ENCODE measurements at regions not wholly inside any gene's neighbourhood (a gene's known extent, or its start where the extent isn't known, plus 50 kb on each side); places are given as distances from the start of the nearest gene placed in this dataset.

GRCh38 chr6:9517806-9518205 lies 897.1 kb downstream of the TFAP2A start:
- H3K27ac Mint-ChIP-seq, result no peak overlapping the region
- H3K4me1 Mint-ChIP-seq, result no peaks in the 10 kb centered on the region
- H3K9me3 Mint-ChIP-seq, result peaks cover 4 to 9% of the 10 kb centered on the region in 2 donors
- Histone ChIP-seq H3K27ac (ENCODE audit: low read length) (no peak overlapping the region), H3K4me3 (ENCODE audit: low read length) (no peak overlapping the region), H3K9me3 (ENCODE audit: control insufficient read depth, insufficient read depth, low read length) (no peaks in the 10 kb centered on the region), H3K36me3 (ENCODE audit: control insufficient read depth, insufficient read depth, low read length) (no peaks in the 10 kb centered on the region), H3K4me1 (ENCODE audit: control insufficient read depth, insufficient read depth, low read length) (no peaks in the 10 kb centered on the region), H3K27me3 (ENCODE audit: control insufficient read depth, insufficient read depth, low read length) (no peaks in the 10 kb centered on the region)
- WGBS (ENCODE audit: insufficient coverage), result 43% methylated on average over 1 of the region's 3 CpGs
- ATAC-seq (no peak), DNase-seq (no peak)
- intact Hi-C loops (cut with micrococcal nuclease), result no loop called here
- no peak overlapping the region for H3K4me3 Mint-ChIP-seq
- H3K36me3 Mint-ChIP-seq, result no peaks in the 10 kb centered on the region
- TF ChIP-seq, protein P1, sequence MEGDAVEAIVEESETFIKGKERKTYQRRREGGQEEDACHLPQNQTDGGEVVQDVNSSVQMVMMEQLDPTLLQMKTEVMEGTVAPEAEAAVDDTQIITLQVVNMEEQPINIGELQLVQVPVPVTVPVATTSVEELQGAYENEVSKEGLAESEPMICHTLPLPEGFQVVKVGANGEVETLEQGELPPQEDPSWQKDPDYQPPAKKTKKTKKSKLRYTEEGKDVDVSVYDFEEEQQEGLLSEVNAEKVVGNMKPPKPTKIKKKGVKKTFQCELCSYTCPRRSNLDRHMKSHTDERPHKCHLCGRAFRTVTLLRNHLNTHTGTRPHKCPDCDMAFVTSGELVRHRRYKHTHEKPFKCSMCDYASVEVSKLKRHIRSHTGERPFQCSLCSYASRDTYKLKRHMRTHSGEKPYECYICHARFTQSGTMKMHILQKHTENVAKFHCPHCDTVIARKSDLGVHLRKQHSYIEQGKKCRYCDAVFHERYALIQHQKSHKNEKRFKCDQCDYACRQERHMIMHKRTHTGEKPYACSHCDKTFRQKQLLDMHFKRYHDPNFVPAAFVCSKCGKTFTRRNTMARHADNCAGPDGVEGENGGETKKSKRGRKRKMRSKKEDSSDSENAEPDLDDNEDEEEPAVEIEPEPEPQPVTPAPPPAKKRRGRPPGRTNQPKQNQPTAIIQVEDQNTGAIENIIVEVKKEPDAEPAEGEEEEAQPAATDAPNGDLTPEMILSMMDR (IDR thresholded peaks at IDR 0.05), result no peak
- H3K27me3 Mint-ChIP-seq (ENCODE audit: low read depth in 2 of 2), result no peaks in the 10 kb centered on the region

DNA sequence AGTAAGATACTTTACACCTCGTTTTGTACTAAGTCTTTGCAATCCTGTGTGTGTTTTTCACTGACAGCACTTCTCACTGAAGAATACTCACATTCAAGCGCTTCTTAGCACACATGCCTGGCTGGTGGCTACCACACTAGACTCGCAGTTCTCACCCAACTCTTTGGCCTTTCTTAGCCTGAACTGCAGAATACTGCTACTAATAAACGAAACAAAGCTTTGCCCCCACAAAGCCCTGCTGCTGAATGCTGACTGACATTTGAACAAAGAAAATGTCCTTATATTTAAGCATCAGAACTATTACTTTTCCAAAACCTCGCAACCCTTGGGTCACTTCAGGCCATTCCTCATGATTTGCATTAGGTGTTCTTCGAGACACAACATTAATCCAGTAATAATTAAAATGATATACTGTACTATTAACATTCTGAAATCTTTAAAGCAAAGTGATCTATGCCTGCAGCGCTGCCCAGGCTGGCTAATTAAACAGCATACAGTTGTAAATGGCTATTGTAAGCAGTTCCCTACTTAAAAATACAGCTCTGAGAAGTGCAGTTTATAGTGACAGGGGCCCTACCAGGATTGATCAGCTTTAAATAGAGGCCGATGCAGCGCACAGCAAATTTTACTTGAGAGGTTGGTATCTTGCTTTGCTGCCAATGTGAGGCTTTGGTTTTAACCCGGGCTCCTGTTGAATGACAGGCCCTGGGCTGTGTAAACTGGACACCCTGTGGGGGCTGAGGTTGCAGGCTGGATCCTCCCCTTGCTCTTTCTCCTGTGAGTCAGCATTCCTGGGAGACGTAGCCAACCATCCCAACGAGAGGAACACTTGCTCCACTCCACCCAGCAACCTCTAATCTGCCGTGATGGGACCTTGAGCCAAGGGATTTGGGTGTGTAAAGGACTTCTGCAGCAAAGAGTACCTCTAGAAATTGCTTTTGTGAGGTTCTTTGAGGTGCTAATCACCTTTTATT lies 899.0 kb downstream of the TFAP2A start:
- intact Hi-C loops (cut with micrococcal nuclease), result no loop called here
- ATAC-seq, result no peak
- no peak overlapping the region for H3K27ac Mint-ChIP-seq

DNA sequence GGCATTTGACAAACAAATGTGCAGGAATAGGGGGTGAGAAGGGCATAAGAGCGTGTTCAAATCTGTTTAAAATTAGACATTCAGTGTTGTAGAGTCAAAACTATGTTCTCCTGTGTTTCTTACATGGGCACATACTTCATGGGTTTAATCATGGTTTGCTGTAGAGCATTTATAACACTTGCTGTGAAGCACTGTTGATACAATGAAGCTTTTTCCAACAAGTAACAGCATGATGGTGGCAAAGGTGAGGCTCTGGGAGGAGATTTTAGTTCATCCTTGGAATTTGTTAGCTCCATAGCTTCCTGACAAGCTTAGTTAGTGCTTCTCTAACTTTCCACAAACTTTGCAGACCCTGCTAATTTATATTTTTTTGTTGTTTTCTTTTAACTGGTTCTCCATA lies 900.7 kb downstream of the TFAP2A start:
- no peak for DNase-seq
- no peak overlapping the region for H3K27ac Mint-ChIP-seq
- Histone ChIP-seq H3K27me3 (ENCODE audit: control insufficient read depth, insufficient read depth, low read length) (no peaks in the 10 kb centered on the region), H3K4me3 (ENCODE audit: low read length) (no peak overlapping the region), H3K9me3 (ENCODE audit: control insufficient read depth, insufficient read depth, low read length) (no peaks in the 10 kb centered on the region), H3K27ac (ENCODE audit: low read length) (no peak overlapping the region), H3K36me3 (ENCODE audit: control insufficient read depth, insufficient read depth, low read length) (no peaks in the 10 kb centered on the region), H3K4me1 (ENCODE audit: control insufficient read depth, insufficient read depth, low read length) (no peaks in the 10 kb centered on the region)
- no peaks in the 10 kb centered on the region for H3K27me3 Mint-ChIP-seq (ENCODE audit: low read depth in 2 of 2)
- H3K36me3 Mint-ChIP-seq, result no peaks in the 10 kb centered on the region
- peaks cover 2 to 7% of the 10 kb centered on the region in 2 donors for H3K9me3 Mint-ChIP-seq
- H3K4me3 Mint-ChIP-seq, result no peak overlapping the region
- intact Hi-C loops (cut with micrococcal nuclease), result no loop called here
- ATAC-seq, result no peak
- WGBS (ENCODE audit: insufficient coverage), result 69% methylated on average over 1 of the region's 1 CpG
- no peaks in the 10 kb centered on the region for H3K4me1 Mint-ChIP-seq
- TF ChIP-seq, protein P1 (IDR thresholded peaks at IDR 0.05), result no peak

More for the DNA sequence above, 899.0 kb downstream of the TFAP2A start:
- DNase-seq, result no peak
- H3K27me3 ChIP-seq (ENCODE audit: control insufficient read depth, insufficient read depth, low read length), result no peaks in the 10 kb centered on the region
- Mint-ChIP-seq H3K4me3 (no peak overlapping the region), H3K9me3 (peaks cover 4 to 9% of the 10 kb centered on the region in 2 donors), H3K4me1 (no peaks in the 10 kb centered on the region), H3K36me3 (no peaks in the 10 kb centered on the region), H3K27me3 (ENCODE audit: low read depth in 2 of 2) (no peaks in the 10 kb centered on the region)
- 76% methylated on average over 9 of the region's 13 CpGs for WGBS (ENCODE audit: insufficient coverage)
- no peaks in the 10 kb centered on the region for H3K4me1 ChIP-seq (ENCODE audit: control insufficient read depth, insufficient read depth, low read length)
- H3K27ac ChIP-seq (ENCODE audit: low read length), result no peak overlapping the region
- no peak overlapping the region for H3K4me3 ChIP-seq (ENCODE audit: low read length)
- TF ChIP-seq, protein P1 (IDR thresholded peaks at IDR 0.05), result no peak
- H3K9me3 ChIP-seq (ENCODE audit: control insufficient read depth, insufficient read depth, low read length), result no peaks in the 10 kb centered on the region
- no peaks in the 10 kb centered on the region for H3K36me3 ChIP-seq (ENCODE audit: control insufficient read depth, insufficient read depth, low read length)

Data from natural killer cell (primary cell).